Mucosa of rectum (tissue), 2 donors: ENCODE measurements at regions not wholly inside any gene's neighbourhood (a gene's known extent, or its start where the extent isn't known, plus 50 kb on each side); places are given as distances from the start of the nearest gene placed in this dataset.

ENCODE experiments used
- H3K27ac ChIP-seq, 2 donors: one replicate each; pipeline ENCODE4 v1.7.0; 2013; ENCODE audit warnings: inconsistent platforms in 2 of 2, low read depth in 2 of 2, low read length in 2 of 2
- H3K27me3 ChIP-seq, 2 donors: one replicate each; pipeline ENCODE4 v1.7.0; 2013; ENCODE audit warnings: low read length in 2 of 2; ENCODE audit not compliant: control insufficient read depth in 2 of 2, insufficient read depth in 2 of 2
- H3K36me3 ChIP-seq, 2 donors: one replicate each; pipeline ENCODE4 v1.7.0; 2013; ENCODE audit warnings: low read length in 2 of 2; ENCODE audit not compliant: control insufficient read depth in 2 of 2, insufficient read depth in 2 of 2
- H3K4me1 ChIP-seq, 2 donors: one replicate each; pipeline ENCODE4 v1.7.0; 2013; ENCODE audit warnings: low read length in 2 of 2, mild to moderate bottlenecking in 1 of 2; ENCODE audit not compliant: control insufficient read depth in 2 of 2, insufficient read depth in 2 of 2
- H3K4me3 ChIP-seq, 2 donors: one replicate each; pipeline ENCODE4 v1.7.0; 2013; ENCODE audit warnings: low read length in 2 of 2
- H3K9ac ChIP-seq, 2 donors: one replicate each; pipeline ENCODE4 v1.7.0; 2013; ENCODE audit warnings: low read length in 2 of 2, low read depth in 1 of 2, mild to moderate bottlenecking in 1 of 2
- H3K9me3 ChIP-seq, 2 donors: one replicate each; pipeline ENCODE4 v1.7.0; 2013; ENCODE audit warnings: low read length in 2 of 2; ENCODE audit not compliant: control insufficient read depth in 2 of 2
- donor health status: healthy.
- donor health status: Normal muscosa, but diverticular disease.

DNA sequence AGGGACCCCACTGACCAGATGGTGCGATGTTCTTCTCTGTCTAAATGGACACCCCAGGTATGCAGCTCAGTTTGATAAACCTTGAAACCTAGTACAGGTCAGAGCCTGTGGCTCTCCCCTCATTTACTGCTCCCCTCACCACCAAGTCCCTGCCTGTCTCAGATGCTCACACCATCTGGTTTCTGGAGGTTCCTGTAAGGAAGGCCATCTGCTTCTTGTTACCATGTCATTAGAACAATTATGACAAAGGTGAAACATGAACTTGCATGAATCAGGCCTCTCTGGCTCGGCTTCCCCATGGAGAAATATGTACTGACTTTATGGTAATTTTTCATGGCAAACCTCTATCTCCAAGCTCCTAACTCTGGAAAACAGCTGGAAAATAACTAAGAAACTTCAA is 965.7 kb downstream of the UQCRFS1 start:
- Histone ChIP-seq H3K9me3 (no peaks in the 10 kb centered on the region), H3K4me1 (no peaks in the 10 kb centered on the region), H3K9ac (no peak overlapping the region), H3K36me3 (no peaks in the 10 kb centered on the region), H3K4me3 (no peak overlapping the region), H3K27ac (no peak overlapping the region), H3K27me3 (no peaks in the 10 kb centered on the region)

DNA sequence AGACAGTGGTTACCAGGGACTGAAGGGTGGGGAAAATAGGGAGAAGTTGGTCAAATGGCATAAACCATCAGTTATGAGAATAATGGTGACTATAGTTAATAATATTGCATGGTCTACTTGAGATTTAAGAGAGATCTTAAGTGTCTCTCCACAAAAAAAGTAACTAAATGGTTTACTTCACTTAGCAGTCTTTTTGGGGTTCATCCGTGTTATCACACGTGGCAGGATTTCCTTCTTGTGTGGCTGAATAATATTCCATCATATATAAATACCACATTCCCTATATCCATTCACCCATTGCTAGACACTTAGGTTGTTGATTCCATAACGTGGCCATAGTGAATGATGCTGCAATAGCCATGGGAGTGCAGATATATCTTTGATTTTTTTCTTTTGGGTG is 967.0 kb downstream of the UQCRFS1 start:
- Histone ChIP-seq H3K27ac (no peak overlapping the region), H3K9ac (no peak overlapping the region), H3K4me3 (no peak overlapping the region), H3K9me3 (no peaks in the 10 kb centered on the region), H3K36me3 (no peaks in the 10 kb centered on the region), H3K27me3 (no peaks in the 10 kb centered on the region), H3K4me1 (no peaks in the 10 kb centered on the region)

DNA sequence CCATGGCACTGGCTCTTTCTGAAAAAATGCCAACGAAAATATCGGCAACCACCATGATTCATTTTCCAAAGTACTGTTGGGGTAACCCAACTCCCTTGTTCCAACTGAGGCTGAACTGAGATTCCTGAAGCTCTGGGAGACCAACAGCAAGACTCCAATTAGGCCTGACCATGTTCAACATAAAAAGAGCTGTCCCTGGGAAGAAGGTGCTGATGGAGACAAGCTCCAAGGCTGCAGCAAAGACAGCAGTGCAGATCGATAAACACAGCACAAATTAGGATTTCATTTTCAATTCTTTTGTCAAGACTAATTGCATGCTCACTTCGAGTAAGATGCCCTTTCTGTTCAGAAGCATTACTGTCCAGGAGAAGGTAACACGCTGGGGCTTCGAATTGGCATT is 968.0 kb downstream of the UQCRFS1 start:
- Histone ChIP-seq H3K27ac (no peak overlapping the region), H3K9me3 (no peaks in the 10 kb centered on the region), H3K4me1 (no peaks in the 10 kb centered on the region), H3K36me3 (no peaks in the 10 kb centered on the region), H3K9ac (no peak overlapping the region), H3K27me3 (no peaks in the 10 kb centered on the region), H3K4me3 (no peak overlapping the region)

DNA sequence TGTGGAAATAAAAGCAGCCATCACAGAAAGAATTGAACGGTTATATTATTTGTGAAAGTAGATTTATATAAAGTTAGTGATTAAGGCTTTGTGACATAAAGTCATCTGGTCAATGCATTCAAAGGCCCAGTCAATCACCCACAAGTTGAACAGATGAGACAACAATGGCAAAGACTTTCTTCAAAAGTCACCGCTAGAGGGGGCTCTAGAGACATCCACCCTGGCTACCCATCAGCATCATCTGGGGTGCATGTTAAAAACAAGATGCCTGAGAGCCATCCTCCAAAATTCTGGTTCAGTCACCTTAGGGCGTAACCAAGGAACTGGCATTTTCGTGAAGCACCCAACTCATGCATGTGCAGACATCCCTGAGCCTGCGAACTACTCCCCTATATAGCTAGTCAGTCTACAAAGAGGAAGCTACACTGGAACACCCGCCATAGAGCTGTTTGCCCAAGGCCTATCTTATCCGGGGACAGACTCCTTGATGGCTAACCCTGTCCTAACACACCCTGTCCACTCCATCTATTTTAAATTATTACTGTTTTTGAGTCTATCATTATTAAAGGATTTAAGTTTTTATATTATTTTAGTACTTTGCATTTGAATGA is 970.5 kb downstream of the UQCRFS1 start:
- no peak overlapping the region for H3K4me3 ChIP-seq
- no peak overlapping the region for H3K27ac ChIP-seq
- no peaks in the 10 kb centered on the region for H3K9me3 ChIP-seq
- H3K27me3 ChIP-seq: no peaks in the 10 kb centered on the region
- H3K4me1 ChIP-seq: no peaks in the 10 kb centered on the region
- H3K9ac ChIP-seq: no peak overlapping the region
- no peaks in the 10 kb centered on the region for H3K36me3 ChIP-seq

DNA sequence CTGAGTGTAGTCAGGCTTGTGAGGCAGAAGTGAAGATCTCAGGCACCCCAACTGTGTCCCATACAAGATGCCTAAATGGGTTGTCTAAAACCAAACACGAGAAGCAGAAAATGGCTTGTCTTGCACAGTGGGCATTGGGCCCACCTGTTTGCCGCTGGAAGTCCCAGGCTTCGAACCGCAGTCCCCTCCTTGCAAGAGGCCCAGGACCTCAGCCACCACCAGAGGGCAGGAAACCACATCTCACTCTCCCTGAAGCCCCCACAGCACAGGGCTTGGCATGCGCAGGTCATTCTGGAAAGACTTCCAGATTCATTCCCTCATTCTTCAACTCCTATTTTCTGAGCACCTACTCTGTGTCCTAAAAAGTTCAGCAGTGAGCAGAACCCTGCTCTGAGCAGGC is 973.7 kb downstream of the UQCRFS1 start:
- Histone ChIP-seq H3K27ac (no peak overlapping the region), H3K27me3 (no peaks in the 10 kb centered on the region), H3K9ac (no peak overlapping the region), H3K4me1 (no peaks in the 10 kb centered on the region), H3K9me3 (no peaks in the 10 kb centered on the region), H3K4me3 (no peak overlapping the region), H3K36me3 (no peaks in the 10 kb centered on the region)

DNA sequence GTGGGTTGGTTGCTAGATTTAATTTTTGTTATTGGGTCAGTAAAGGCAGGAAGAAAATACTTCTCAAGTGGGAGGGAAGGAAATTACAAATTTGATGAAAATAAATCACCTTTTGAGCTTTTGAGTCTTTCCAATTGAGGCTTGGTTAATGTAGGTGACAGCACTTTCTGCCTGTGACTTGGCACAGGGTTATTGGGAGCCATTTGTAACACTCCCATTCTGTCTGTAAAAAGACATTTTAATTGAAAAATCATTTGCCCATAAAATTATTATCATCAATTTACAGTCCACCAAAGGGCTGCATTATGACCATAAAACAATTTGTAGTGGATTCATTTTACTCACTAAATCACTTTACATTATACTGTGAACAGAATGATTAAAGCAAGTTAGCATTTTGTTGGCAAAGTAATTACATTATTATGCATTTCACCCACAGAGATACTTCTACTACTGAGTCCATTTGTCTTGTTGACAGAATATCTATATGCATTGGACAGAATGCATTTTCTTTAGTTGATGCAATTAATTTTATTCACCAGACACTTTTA is 974.6 kb downstream of the UQCRFS1 start:
- H3K4me3 ChIP-seq: no peak overlapping the region
- no peak overlapping the region for H3K27ac ChIP-seq
- no peaks in the 10 kb centered on the region for H3K4me1 ChIP-seq
- no peaks in the 10 kb centered on the region for H3K36me3 ChIP-seq
- H3K9me3 ChIP-seq: no peaks in the 10 kb centered on the region
- no peaks in the 10 kb centered on the region for H3K27me3 ChIP-seq
- no peak overlapping the region for H3K9ac ChIP-seq

DNA sequence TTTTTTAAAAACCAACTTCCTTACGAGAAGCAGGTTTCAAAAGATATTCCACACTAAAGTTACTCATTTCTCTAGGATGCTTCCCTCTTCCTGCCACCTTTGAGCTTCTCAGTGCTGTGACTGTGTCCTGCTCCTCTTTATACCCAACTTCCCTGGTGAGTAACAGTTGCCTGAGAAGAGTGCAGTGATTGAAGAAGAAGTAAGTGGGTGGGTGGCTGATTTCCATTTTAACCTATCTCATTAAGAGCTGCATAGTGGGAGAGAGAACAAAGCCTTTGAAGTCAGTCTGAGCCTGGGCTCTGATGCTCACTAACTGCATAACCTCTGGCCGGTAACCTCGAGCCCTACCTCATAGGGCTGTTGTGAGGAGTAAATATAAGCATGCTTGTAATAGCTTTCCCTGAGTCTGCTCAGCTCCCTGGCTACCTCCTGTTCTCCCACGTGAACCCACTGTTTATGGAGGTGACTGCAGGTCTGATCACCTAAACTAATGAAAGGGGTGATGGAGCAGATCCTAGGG is 977.3 kb downstream of the UQCRFS1 start:
- Histone ChIP-seq H3K27me3 (no peaks in the 10 kb centered on the region), H3K4me3 (no peak overlapping the region), H3K36me3 (no peaks in the 10 kb centered on the region), H3K27ac (no peak overlapping the region), H3K9ac (no peak overlapping the region), H3K4me1 (no peaks in the 10 kb centered on the region), H3K9me3 (no peaks in the 10 kb centered on the region)

DNA sequence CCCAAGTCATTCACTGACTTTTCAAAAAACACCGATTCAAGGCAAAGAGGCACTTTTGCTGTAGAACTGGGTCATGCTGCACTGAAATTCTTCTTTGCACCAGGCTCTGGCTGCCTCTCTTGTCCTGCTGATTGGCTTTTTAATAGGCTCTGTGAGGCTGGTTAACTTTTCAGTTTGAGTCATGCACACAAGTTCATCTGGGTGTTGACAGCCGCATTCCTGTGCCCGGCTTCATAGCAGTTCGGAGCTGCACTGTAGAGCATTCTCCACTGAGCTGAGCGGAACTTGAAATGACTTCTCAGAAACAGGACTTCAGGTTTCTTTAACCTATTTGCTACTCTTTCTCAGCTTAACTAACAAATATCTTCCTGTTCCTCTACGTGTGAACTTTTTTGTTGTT is 978.3 kb downstream of the UQCRFS1 start:
- H3K36me3 ChIP-seq: no peaks in the 10 kb centered on the region
- no peak overlapping the region for H3K27ac ChIP-seq
- no peaks in the 10 kb centered on the region for H3K4me1 ChIP-seq
- no peak overlapping the region for H3K4me3 ChIP-seq
- H3K9me3 ChIP-seq: no peaks in the 10 kb centered on the region
- H3K27me3 ChIP-seq: no peaks in the 10 kb centered on the region
- no peak overlapping the region for H3K9ac ChIP-seq

DNA sequence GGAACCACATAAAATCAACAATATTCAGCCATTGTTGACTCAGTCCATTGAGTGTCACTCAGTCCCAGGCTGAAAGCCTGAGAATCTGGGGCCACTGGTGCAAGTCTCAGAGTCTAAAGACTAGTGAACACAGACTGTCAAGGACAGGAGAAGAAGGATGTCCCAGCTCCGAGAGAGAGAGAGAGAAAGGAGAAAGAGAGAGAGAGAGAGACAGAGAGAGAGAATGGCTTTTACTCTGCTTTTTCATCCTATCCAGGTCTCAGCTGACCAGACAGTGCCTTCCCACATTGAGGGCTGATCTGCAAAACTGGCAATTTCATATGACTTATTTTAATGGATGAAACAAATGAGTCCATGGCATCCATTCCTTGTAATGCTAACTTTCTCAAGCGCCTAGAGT is 984.1 kb downstream of the UQCRFS1 start:
- Histone ChIP-seq H3K36me3 (no peaks in the 10 kb centered on the region), H3K9ac (no peak overlapping the region), H3K4me3 (no peak overlapping the region), H3K27me3 (no peaks in the 10 kb centered on the region), H3K4me1 (no peaks in the 10 kb centered on the region), H3K27ac (no peak overlapping the region), H3K9me3 (no peaks in the 10 kb centered on the region)

DNA sequence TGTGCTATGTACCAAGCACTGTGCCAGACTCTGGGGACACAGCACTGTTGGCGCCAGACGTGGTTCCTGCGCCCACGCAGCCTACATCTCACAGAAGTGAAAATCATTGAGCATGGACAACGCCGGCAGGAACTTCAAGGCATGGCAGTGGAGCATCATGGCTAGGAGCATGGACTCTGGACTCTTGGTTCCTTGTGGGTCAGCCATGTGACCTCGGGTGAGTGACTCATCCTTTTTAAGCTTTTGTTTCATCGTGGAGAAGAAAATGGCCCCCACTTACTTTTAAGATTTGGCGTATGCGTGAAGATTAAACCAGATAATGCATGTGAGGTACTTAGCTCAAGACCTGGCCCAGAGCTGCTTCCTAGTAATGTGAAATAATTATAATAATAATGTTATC is 988.5 kb downstream of the UQCRFS1 start:
- Histone ChIP-seq H3K9me3 (no peaks in the 10 kb centered on the region), H3K36me3 (no peaks in the 10 kb centered on the region), H3K27ac (no peak overlapping the region), H3K4me1 (no peaks in the 10 kb centered on the region), H3K4me3 (no peak overlapping the region), H3K27me3 (no peaks in the 10 kb centered on the region), H3K9ac (no peak overlapping the region)
